HUES64 (cell line): ENCODE measurements at regions not wholly inside any gene's neighbourhood (a gene's known extent, or its start where the extent isn't known, plus 50 kb on each side); places are given as distances from the start of the nearest gene placed in this dataset.

ENCODE experiments used
- H3K27ac ChIP-seq: 2 replicates; pipeline ENCODE4 v1.7.0; 2013; ENCODE audit warnings: low read depth, low read length, inconsistent platforms
- H3K27me3 ChIP-seq: 2 replicates; pipeline ENCODE4 v1.6.1; 2013; ENCODE audit warnings: mild to moderate bottlenecking, low read length; ENCODE audit not compliant: insufficient read depth
- H3K36me3 ChIP-seq: 2 replicates; pipeline ENCODE4 v1.6.1; 2013; ENCODE audit warnings: mild to moderate bottlenecking, low read length; ENCODE audit not compliant: insufficient read depth
- H3K4me1 ChIP-seq: 2 replicates; pipeline ENCODE4 v1.6.1; 2013; ENCODE audit warnings: mild to moderate bottlenecking, low read length, moderate library complexity; ENCODE audit not compliant: insufficient read depth
- H3K4me3 ChIP-seq: 2 replicates; pipeline ENCODE4 v1.5.1; 2013; ENCODE audit warnings: mild to moderate bottlenecking, low read length, moderate library complexity
- H3K9ac ChIP-seq: 2 replicates; pipeline ENCODE4 v1.6.1; 2013; ENCODE audit warnings: mild to moderate bottlenecking, low read depth, low read length
- H3K9me3 ChIP-seq: 2 replicates; pipeline ENCODE4 v1.6.1; 2013; ENCODE audit warnings: low read depth, low read length; ENCODE audit not compliant: insufficient read depth
- WGBS: fragments of 150-250, 120-280 bp; methylation state at CpG from one replicate; pipeline ENCODE4 v1.1.7; 2013; ENCODE audit warnings: missing lambda C conversion rate; 5-methylcytosine and 5-hydroxymethylcytosine counted together

DNA sequence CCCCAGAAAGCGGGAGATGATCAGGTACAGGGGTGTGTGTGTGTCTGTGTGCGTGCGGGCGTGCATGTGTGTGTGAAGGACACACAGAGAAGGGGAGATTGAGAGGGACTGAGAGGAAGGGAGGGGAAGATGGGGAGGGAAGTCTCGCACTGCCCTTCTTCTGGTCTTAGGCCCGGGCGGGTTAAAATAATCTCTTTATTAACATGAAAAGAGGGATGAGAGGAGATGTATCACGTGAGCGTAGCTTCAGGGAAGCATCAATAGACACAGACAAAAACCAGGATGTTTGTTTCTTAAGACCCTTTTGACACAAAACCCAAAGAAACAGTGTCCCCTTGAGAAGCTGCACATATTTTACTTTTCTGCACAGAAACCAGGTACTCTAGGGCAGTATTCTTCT lies 347.3 kb downstream of the BRD1 start:
- Histone ChIP-seq H3K27me3 (no peaks in the 10 kb centered on the region), H3K4me1 (peaks cover 29% of the 10 kb centered on the region), H3K9ac (no peak overlapping the region), H3K27ac (no peak overlapping the region), H3K9me3 (no peaks in the 10 kb centered on the region), H3K36me3 (no peaks in the 10 kb centered on the region), H3K4me3 (no peak overlapping the region)
- 67% methylated on average over 8 of the region's 9 CpGs for WGBS

DNA sequence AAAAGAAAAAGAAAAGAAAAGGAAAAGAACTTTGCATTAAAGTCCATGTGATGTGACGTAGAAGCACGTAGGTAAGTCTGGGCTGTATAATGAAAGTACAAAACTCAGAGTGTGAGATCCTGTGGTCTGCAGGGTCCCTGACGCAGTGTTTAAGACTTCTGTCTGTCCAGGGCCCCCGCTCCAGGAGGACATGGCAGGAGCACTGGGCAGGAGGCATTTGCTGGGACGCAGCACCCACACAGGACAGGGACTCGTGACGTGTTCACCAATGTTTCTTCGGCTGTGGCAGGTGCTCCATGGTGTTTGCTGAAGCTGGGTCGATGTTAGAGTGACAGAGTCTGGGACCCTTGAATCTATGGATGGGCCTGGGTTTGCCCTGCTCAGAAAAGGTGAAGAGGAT lies 348.1 kb downstream of the BRD1 start:
- 94% methylated on average over 9 of the region's 9 CpGs for WGBS
- no peaks in the 10 kb centered on the region for H3K9me3 ChIP-seq

DNA sequence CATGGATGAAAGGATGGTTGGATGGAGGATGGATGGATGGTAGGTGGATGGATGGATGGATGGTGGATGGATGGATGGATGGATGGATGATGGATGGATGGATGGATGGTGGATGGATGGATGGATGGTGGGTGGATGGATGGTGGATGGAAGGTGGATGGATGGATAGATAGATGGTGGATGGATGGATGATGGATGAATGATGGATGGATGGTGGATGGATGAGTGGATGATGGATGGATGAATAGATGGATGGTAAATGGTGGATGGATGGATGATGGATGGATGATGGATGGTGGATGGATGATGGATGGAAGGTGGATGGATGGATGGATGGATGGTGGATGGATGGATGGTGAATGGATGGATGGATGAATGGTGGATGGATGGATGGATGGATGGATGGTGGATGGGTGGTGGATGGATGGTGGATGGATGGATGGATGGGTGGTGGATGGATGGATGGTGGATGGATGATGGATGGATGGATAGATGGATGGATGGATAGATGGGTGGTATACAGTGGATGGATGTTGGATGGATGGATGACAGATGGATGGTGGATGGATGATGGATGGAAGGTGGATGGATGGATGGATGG lies 350.8 kb downstream of the BRD1 start:
- no peaks in the 10 kb centered on the region for H3K9me3 ChIP-seq
- H3K36me3 ChIP-seq = no peaks in the 10 kb centered on the region

More for the DNA sequence above, 348.1 kb downstream of the BRD1 start:
- Histone ChIP-seq H3K27ac (no peak overlapping the region), H3K4me1 (peaks cover 29% of the 10 kb centered on the region), H3K27me3 (no peaks in the 10 kb centered on the region), H3K4me3 (no peak overlapping the region), H3K9ac (no peak overlapping the region), H3K36me3 (no peaks in the 10 kb centered on the region)

DNA sequence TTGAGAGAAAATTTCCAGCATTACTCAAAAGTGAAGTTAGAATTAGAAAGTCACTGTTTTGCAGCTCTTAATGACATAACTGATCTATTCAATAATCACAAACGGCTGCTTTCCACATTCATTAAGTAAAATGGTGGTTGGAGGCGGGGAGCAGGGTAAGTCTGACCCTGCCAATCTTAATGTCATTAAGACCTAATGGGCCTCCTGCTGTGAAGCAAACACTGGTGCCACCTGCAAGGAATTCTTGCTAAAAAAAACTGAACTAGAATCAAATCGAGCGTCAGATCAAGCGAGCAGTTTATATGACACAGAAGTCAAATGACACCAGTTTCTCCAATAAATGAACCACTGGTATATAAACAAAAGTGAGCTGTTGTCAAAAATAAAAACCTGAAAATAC lies 351.5 kb downstream of the BRD1 start:
- Histone ChIP-seq H3K9me3 (no peaks in the 10 kb centered on the region), H3K36me3 (no peaks in the 10 kb centered on the region), H3K27me3 (no peaks in the 10 kb centered on the region), H3K4me1 (peaks cover 13% of the 10 kb centered on the region), H3K4me3 (no peak overlapping the region), H3K27ac (no peak overlapping the region), H3K9ac (no peak overlapping the region)
- 82% methylated on average over 5 of the region's 5 CpGs for WGBS

More for the DNA sequence above, 350.8 kb downstream of the BRD1 start:
- Histone ChIP-seq H3K9ac (no peak overlapping the region), H3K27ac (no peak overlapping the region), H3K4me1 (peaks cover 20% of the 10 kb centered on the region), H3K4me3 (no peak overlapping the region), H3K27me3 (no peaks in the 10 kb centered on the region)

DNA sequence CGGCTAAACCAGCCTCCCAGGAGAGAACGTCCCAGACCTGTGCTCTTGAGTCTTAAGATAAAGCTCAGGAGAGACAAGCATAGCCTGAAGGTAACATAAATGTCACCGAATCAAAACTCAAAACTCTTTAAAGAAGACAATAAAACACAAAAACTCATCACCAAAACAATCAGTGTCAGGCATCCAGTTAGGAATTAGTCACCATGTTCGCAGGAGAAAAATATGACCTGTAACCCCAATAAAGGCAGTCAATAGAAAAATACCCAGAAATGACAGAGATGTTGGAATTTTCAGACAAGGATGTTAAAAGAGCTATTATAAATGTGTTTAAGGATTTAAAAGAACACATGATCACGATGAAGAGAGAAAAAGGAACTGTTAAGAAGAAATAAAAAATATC lies 352.4 kb downstream of the BRD1 start:
- Histone ChIP-seq H3K4me3 (no peak overlapping the region), H3K27ac (no peak overlapping the region), H3K27me3 (no peaks in the 10 kb centered on the region), H3K9ac (no peak overlapping the region), H3K4me1 (peaks cover 5% of the 10 kb centered on the region), H3K9me3 (no peaks in the 10 kb centered on the region), H3K36me3 (no peaks in the 10 kb centered on the region)
- WGBS = 96% methylated on average over 5 of the region's 5 CpGs

DNA sequence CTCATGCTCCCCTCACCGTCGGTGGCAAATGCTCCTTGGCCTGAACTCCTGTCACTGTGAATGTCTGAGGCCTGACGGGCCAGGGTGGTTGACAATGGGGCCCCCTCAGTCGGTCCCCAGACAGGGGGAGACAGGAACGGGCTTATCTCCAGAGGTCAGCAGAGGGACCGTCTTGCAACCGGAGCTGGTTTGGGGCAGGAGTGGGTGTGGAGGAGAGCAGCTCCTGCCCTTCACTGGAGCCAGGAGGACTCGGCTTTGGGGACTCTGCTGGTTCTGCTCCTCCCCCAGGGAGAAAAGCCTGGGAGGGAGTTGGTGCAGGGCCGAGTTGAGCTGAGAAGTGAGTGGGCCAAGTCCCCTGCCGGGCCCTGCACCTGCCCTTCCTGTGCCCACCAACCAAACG lies 354.4 kb downstream of the BRD1 start:
- no peaks in the 10 kb centered on the region for H3K36me3 ChIP-seq
- H3K9me3 ChIP-seq = no peaks in the 10 kb centered on the region
- no peak overlapping the region for H3K4me3 ChIP-seq
- H3K4me1 ChIP-seq = peaks cover 3% of the 10 kb centered on the region; the same call in 1 of the 2 replicates
- no peak overlapping the region for H3K9ac ChIP-seq
- H3K27me3 ChIP-seq = no peaks in the 10 kb centered on the region
- WGBS = 84% methylated on average over 10 of the region's 11 CpGs
- H3K27ac ChIP-seq = no peak overlapping the region

DNA sequence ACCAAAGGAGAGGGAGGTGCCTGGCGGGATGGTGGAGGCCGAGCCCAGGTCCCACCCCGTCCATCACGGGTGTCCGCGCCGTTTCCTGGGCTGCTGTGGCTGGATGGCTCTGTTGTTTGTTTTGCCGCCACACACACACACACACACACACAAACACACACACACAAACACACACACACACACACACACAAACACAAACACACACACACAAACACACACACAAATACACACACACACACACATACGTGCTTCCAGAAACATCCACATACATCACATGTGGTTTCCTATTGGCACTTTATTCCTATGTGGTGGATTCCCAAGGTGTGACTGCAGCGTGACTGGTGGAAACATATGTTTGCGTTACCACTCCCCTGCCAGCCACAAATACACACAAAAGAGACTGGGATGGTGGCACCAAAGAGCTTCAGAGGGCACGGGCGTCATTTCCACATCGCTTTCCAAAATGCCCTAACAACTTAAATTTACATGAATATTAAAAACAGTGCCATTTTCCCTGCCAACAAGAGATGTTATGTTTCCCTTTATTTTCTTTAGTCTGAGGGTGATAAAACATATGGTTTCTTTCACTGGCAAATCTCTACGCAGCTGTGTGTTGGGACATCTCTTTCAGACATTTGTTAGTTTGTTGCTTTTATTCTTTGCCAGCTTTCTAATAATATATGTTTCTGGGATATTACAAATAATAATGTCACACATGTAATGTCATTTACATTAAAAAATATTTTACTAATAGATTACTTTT lies 356.8 kb downstream of the BRD1 start:
- no peak overlapping the region for H3K9ac ChIP-seq
- no peaks in the 10 kb centered on the region for H3K36me3 ChIP-seq
- H3K27me3 ChIP-seq = no peaks in the 10 kb centered on the region
- 96% methylated on average over 14 of the region's 15 CpGs for WGBS
- H3K9me3 ChIP-seq = no peaks in the 10 kb centered on the region
- H3K4me1 ChIP-seq = 0 out of 2 replicates have a peak, but pooled peaks cover under 1% of the 10 kb centered on the region
- no peak overlapping the region for H3K27ac ChIP-seq
- H3K4me3 ChIP-seq = no peak overlapping the region

DNA sequence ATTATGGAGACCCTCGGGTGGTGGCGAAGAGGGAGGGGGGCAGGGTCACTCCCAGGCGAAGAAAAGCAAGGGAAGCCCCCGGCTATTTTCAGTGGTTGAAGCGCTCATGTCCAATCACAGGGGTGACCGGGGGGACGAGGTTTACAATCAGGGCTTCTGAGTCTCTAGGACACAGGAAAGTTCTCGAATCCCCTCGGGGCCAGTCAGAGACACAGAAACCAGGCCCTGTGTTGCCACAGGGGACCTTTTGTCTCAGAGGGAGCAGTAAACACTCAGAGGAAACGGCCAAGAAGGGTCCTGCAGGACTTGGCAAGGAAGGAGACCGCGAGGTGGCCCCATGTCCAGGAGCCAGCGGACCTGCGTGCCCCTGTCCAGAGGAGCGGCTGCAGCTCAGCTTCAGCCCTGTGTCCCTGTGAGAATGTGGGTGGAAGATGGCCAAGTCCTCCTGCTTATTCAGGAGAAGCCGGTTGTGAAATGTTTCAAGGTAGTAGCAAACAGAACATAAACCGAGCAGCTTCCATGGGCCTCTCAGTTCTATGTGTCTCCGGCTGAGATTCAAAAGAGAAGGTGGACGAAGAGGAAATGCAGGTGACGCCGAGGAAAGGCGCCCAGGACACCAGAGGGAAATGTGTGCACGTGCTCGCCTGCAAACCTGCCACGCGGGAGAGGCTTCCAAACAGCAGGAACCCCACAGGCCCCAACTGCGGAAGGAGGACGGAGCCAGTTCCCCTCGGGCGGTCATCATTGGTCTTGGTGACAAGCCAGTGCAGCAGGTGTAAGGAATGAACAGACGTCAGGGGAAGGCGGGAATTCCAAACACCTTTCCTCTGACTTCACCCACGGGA lies 357.6 kb downstream of the BRD1 start:
- Histone ChIP-seq H3K27ac (no peak overlapping the region), H3K4me3 (no peak overlapping the region), H3K9ac (no peak overlapping the region), H3K36me3 (no peaks in the 10 kb centered on the region), H3K4me1 (no peaks in the 10 kb centered on the region), H3K9me3 (no peaks in the 10 kb centered on the region), H3K27me3 (no peaks in the 10 kb centered on the region)
- 93% methylated on average over 33 of the region's 33 CpGs for WGBS

DNA sequence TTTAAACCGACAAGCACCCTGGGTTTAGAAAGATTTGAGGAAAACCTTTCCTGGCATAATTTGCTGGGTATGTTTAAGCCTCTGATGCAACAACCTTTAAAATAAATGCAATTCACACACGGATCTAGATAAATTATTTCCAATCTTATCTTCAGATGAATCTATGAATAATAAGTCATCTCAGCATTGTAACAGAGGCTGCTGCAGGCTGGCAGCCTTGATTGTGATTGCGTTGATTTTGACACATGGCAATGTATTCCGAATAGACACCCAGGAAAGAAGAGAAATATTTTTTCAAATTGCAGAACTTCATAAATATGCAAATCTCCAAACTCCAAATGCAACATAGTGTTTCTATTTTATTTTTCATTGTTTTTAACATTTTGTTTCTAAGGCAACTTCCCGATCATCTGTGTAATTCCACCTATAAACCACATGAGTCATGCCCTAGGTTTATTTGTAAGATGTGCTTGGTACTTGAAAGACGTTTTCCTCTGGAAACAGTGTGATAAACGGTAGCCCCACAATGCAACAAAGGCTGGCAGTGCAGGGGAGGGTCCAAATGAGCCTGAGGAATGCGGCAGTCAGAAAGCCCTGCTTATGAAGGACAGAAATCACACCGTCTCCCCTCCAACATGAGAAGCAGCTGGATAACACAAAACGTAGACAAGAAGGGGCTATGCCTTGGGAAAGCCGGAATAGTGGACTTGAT lies 359.0 kb downstream of the BRD1 start:
- no peak overlapping the region for H3K4me3 ChIP-seq
- H3K36me3 ChIP-seq = no peaks in the 10 kb centered on the region
- WGBS = 89% methylated on average over 10 of the region's 11 CpGs
- no peaks in the 10 kb centered on the region; the same call in 1 of the 2 replicates for H3K4me1 ChIP-seq
- no peak overlapping the region for H3K9ac ChIP-seq
- no peaks in the 10 kb centered on the region for H3K9me3 ChIP-seq
- no peaks in the 10 kb centered on the region for H3K27me3 ChIP-seq
- no peak overlapping the region for H3K27ac ChIP-seq

- H3K4me1 ChIP-seq = no peaks in the 10 kb centered on the region; the same call in 1 of the 2 replicates
- no peak overlapping the region for H3K9ac ChIP-seq
- H3K27ac ChIP-seq = no peak overlapping the region
- no peaks in the 10 kb centered on the region for H3K9me3 ChIP-seq
- WGBS = 95% methylated on average over 17 of the region's 17 CpGs
- H3K27me3 ChIP-seq = no peaks in the 10 kb centered on the region
- H3K4me3 ChIP-seq = no peak overlapping the region
- no peaks in the 10 kb centered on the region for H3K36me3 ChIP-seq
Measured at GRCh38 chr22:49466878-49467595, 360.6 kb downstream of the BRD1 start.
